HUES6 (cell line): ENCODE measurements at regions not wholly inside any gene's neighbourhood (a gene's known extent, or its start where the extent isn't known, plus 50 kb on each side); places are given as distances from the start of the nearest gene placed in this dataset.

ENCODE experiments used
- H3K27ac ChIP-seq: 2 replicates; pipeline ENCODE4 v1.7.0; 2013; ENCODE audit warnings: low read depth, mild to moderate bottlenecking, low read length, inconsistent platforms
- H3K27me3 ChIP-seq: 2 replicates; pipeline ENCODE4 v1.6.1; 2013; ENCODE audit warnings: low read length; ENCODE audit not compliant: control insufficient read depth, insufficient read depth
- H3K36me3 ChIP-seq: 2 replicates; pipeline ENCODE4 v1.6.1; 2013; ENCODE audit warnings: low read length; ENCODE audit not compliant: control insufficient read depth, insufficient read depth
- H3K4me1 ChIP-seq: 2 replicates; pipeline ENCODE4 v1.6.1; 2013; ENCODE audit warnings: low read length; ENCODE audit not compliant: control insufficient read depth, insufficient read depth
- H3K4me3 ChIP-seq: 2 replicates; pipeline ENCODE4 v1.5.1; 2013; ENCODE audit warnings: low read depth, low read length
- H3K9ac ChIP-seq: one replicate; pipeline ENCODE4 v1.6.1; 2013; ENCODE audit warnings: mild to moderate bottlenecking, low read length
- H3K9me3 ChIP-seq: 2 replicates; pipeline ENCODE4 v1.6.1; 2013; ENCODE audit warnings: low read depth, low read length; ENCODE audit not compliant: control insufficient read depth, insufficient read depth

GRCh38 chr4:162657966-162658365, 494.2 kb upstream of the FSTL5 start:
- H3K4me1 ChIP-seq: peaks cover 9% of the 10 kb centered on the region
- no peak overlapping the region for H3K4me3 ChIP-seq
- H3K9ac ChIP-seq: no peak overlapping the region
- H3K27me3 ChIP-seq: no peaks in the 10 kb centered on the region
- 0 out of 2 replicates have a peak, but pooled peaks cover 9% of the 10 kb centered on the region for H3K9me3 ChIP-seq
- H3K27ac ChIP-seq: no peak overlapping the region
- no peaks in the 10 kb centered on the region for H3K36me3 ChIP-seq

DNA sequence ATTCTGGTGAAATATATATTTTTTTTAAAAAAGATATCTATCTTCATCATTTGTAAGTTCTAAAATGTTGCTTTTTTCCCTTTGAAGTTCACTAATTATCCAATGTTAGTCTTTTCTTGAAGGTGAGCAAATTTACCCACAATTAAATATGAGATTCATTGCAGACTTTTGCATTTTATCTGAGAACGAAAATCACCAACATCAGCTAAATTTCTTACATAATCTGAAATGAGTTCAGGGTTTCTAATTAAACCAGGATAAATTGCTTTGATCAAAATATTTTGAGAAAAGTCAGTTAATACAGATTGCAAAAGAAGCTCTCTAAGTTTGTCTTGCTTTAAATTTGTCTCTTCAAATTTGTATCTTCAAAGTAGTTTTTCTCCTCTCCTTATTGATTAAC, 486.4 kb upstream of the FSTL5 start:
- no peaks in the 10 kb centered on the region for H3K4me1 ChIP-seq
- H3K9me3 ChIP-seq: no peaks in the 10 kb centered on the region
- no peaks in the 10 kb centered on the region for H3K27me3 ChIP-seq
- H3K9ac ChIP-seq: no peak overlapping the region
- H3K36me3 ChIP-seq: no peaks in the 10 kb centered on the region
- no peak overlapping the region for H3K4me3 ChIP-seq
- H3K27ac ChIP-seq: no peak overlapping the region

DNA sequence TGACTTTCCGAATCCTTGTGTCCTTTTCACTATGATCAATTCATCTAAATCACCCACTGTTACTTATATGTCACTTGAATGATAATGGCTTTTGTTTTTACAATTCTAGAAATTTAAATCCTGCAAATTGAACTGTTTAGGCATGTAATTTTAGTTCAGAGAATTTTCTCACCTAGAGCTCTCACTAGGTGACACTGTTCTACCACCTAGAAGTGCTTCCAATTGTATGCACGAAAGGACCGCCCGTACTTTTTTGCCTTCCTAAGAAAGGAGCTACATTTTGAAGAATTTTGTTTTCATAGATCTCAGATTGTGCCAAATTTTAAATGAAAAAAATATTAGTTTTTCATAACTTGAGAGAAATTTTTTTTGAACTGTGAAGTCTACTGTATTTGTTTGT, 481.6 kb upstream of the FSTL5 start:
- H3K4me1 ChIP-seq: no peaks in the 10 kb centered on the region
- no peak overlapping the region for H3K4me3 ChIP-seq
- H3K27me3 ChIP-seq: no peaks in the 10 kb centered on the region
- H3K9ac ChIP-seq: no peak overlapping the region
- H3K36me3 ChIP-seq: no peaks in the 10 kb centered on the region
- no peaks in the 10 kb centered on the region for H3K9me3 ChIP-seq
- H3K27ac ChIP-seq: no peak overlapping the region

- Histone ChIP-seq H3K4me1 (no peaks in the 10 kb centered on the region), H3K4me3 (no peak overlapping the region), H3K9ac (no peak overlapping the region), H3K27me3 (no peaks in the 10 kb centered on the region), H3K36me3 (no peaks in the 10 kb centered on the region), H3K9me3 (no peaks in the 10 kb centered on the region), H3K27ac (no peak overlapping the region)
These were observed 480.5 kb upstream of the FSTL5 start for GRCh38 chr4:162644346-162644745.

DNA sequence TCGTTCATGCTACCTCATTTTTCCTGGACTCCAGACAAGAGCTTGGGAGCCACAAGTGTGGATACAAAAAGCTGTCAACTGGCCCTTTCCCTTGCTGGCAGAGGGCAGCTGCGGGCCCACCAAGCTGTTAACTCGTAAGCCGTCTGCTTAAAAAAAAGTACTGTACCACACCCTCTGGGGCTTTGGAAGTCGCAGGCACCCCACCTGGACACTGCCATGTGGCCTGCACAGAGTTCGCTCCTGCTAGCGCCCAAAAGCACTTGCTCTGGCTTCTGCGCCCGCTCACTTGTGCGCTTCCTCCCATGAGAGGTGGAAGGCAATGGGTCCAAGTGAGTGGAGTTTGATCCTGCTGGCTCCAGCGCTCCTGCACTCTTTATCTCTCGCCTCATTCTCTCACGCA, 476.4 kb upstream of the FSTL5 start:
- Histone ChIP-seq H3K4me1 (no peaks in the 10 kb centered on the region), H3K27ac (no peak overlapping the region), H3K27me3 (no peaks in the 10 kb centered on the region), H3K4me3 (no peak overlapping the region), H3K9ac (no peak overlapping the region), H3K9me3 (no peaks in the 10 kb centered on the region), H3K36me3 (no peaks in the 10 kb centered on the region)

GRCh38 chr4:162634390-162634789, 470.6 kb upstream of the FSTL5 start:
- Histone ChIP-seq H3K9ac (no peak overlapping the region), H3K27ac (no peak overlapping the region), H3K4me3 (no peak overlapping the region), H3K36me3 (no peaks in the 10 kb centered on the region), H3K27me3 (no peaks in the 10 kb centered on the region), H3K9me3 (no peaks in the 10 kb centered on the region), H3K4me1 (no peaks in the 10 kb centered on the region)

- no peak overlapping the region for H3K27ac ChIP-seq
- H3K4me1 ChIP-seq: no peaks in the 10 kb centered on the region
- H3K9me3 ChIP-seq: no peaks in the 10 kb centered on the region
- H3K27me3 ChIP-seq: no peaks in the 10 kb centered on the region
- H3K4me3 ChIP-seq: no peak overlapping the region
- H3K36me3 ChIP-seq: no peaks in the 10 kb centered on the region
- no peak overlapping the region for H3K9ac ChIP-seq
These were observed 458.9 kb upstream of the FSTL5 start for GRCh38 chr4:162622664-162623063.

GRCh38 chr4:162610116-162610515, 446.3 kb upstream of the FSTL5 start:
- H3K9ac ChIP-seq: no peak overlapping the region
- H3K27me3 ChIP-seq: no peaks in the 10 kb centered on the region
- no peaks in the 10 kb centered on the region for H3K36me3 ChIP-seq
- H3K9me3 ChIP-seq: 0 out of 2 replicates have a peak, but pooled peaks cover 3% of the 10 kb centered on the region
- H3K27ac ChIP-seq: peak overlapping the region; percentile 29; the same call in 1 of the 2 replicates
- no peak overlapping the region for H3K4me3 ChIP-seq
- peaks cover 10% of the 10 kb centered on the region; the same call in 1 of the 2 replicates for H3K4me1 ChIP-seq

DNA sequence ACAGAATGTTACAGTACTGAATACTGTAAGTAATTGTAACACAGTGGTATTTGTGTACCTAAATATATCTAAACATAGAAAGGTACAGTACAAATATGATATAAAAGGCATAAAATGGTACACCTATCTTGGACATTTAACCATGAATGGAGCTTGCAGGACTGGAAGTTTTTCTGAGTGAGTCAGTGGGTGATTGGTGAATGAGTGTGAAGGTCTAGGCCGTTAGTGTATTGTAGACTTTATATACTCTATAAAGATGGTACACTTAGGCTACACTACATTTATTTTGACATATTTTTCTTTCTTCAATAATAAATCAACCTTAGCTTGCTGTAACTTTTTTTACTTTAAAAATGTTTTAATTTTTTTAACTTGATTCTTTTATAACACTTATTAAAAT, 422.5 kb upstream of the FSTL5 start:
- no peaks in the 10 kb centered on the region for H3K4me1 ChIP-seq
- H3K9me3 ChIP-seq: no peaks in the 10 kb centered on the region
- H3K9ac ChIP-seq: no peak overlapping the region
- H3K27ac ChIP-seq: no peak overlapping the region
- H3K27me3 ChIP-seq: no peaks in the 10 kb centered on the region
- no peak overlapping the region for H3K4me3 ChIP-seq
- H3K36me3 ChIP-seq: no peaks in the 10 kb centered on the region

- Histone ChIP-seq H3K36me3 (no peaks in the 10 kb centered on the region), H3K4me1 (no peaks in the 10 kb centered on the region), H3K9ac (no peak overlapping the region), H3K27ac (no peak overlapping the region), H3K27me3 (no peaks in the 10 kb centered on the region), H3K4me3 (no peak overlapping the region), H3K9me3 (no peaks in the 10 kb centered on the region)
These were observed 418.4 kb upstream of the FSTL5 start for GRCh38 chr4:162582180-162582579.

DNA sequence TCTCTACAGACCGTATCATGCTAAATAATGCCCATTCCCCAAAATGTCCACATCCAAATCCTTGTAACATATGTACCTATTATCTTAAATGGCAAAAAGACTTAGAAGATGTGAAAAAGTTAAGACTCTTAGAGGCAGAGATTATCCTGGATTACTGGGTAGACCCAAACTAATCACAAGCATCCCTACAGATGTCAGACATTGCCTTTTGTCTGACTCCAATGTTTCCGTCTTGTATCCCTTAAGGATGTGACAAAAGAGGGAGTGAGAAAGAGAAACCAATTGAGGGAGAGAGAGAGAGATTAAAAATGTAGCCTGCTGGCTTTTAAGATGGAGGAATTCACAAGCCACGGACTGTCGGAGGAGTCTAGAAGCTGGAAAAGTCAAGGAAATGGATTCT, 401.9 kb upstream of the FSTL5 start:
- Histone ChIP-seq H3K4me1 (no peaks in the 10 kb centered on the region; the same call in 1 of the 2 replicates), H3K9me3 (no peaks in the 10 kb centered on the region), H3K27me3 (no peaks in the 10 kb centered on the region), H3K36me3 (no peaks in the 10 kb centered on the region), H3K4me3 (no peak overlapping the region), H3K27ac (no peak overlapping the region), H3K9ac (no peak overlapping the region)

GRCh38 chr4:162560073-162560472, 396.3 kb upstream of the FSTL5 start:
- Histone ChIP-seq H3K36me3 (no peaks in the 10 kb centered on the region), H3K9me3 (no peaks in the 10 kb centered on the region), H3K4me1 (no peaks in the 10 kb centered on the region; the same call in 1 of the 2 replicates), H3K27ac (no peak overlapping the region), H3K4me3 (no peak overlapping the region), H3K27me3 (no peaks in the 10 kb centered on the region), H3K9ac (no peak overlapping the region)
